ENCODE measurements at regions not wholly inside any gene's neighbourhood (a gene's known extent, or its start where the extent isn't known, plus 50 kb on each side); places are given as distances from the start of the nearest gene placed in this dataset.

DNA sequence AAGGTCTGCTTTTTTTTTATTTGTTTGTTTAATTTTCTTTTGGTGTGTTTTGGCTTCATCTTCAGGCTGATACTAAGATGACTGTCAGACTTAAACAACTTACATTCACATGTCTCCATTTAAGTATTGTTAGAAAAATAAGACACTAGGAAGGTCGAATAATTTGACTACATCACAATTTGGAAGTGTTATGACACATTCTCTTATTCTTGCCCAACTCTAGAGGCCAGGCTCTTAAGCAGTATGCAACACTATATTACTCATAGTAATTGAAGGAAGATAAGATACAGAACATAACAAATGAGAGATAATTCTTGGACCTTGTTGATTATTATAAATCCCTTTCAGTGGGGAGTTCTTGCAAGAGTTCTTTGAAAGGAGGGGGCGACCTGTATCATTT lies 295.3 kb upstream of the COL3A1 start:
- TF ChIP-seq CTCF (conservative IDR thresholded peaks at IDR 0.05) (no peak), EZH2 (IDR thresholded peaks at IDR 0.05; ENCODE audit: low read depth) (no peak)
